Epithelial cell of prostate (primary cell): ENCODE measurements at regions not wholly inside any gene's neighbourhood (a gene's known extent, or its start where the extent isn't known, plus 50 kb on each side); places are given as distances from the start of the nearest gene placed in this dataset.
"Not testable (repeated sequence)": the region's sequence is repeated elsewhere in the genome, so short reads cannot be mapped to it uniquely, and the experiment has no call there.

Experiments
- DNase-seq: peaks from one replicate; pipeline ENCODE4 v3.0.0-alpha.2; 2011; ENCODE audit warnings: low read depth, low spot score
- H3K27ac ChIP-seq: fragments of 450-650 bp; 2 replicates; pipeline ENCODE4 v1.5.1; 2017; ENCODE audit warnings: mild to moderate bottlenecking

GRCh38 chr6:140193269-140193668 lies 818.8 kb upstream of the CITED2 start:
- H3K27ac ChIP-seq = no peak overlapping the region
- no peak for DNase-seq

- no peak for DNase-seq
- H3K27ac ChIP-seq = no peak overlapping the region
These were observed 817.6 kb upstream of the CITED2 start for GRCh38 chr6:140192018-140192417.

GRCh38 chr6:140189263-140189662 lies 814.8 kb upstream of the CITED2 start:
- H3K27ac ChIP-seq, DNase-seq: not testable (repeated sequence)

GRCh38 chr6:140185991-140186390 lies 811.5 kb upstream of the CITED2 start:
- no peak overlapping the region for H3K27ac ChIP-seq
- no peak for DNase-seq

GRCh38 chr6:140183881-140184280 lies 809.4 kb upstream of the CITED2 start:
- DNase-seq = no peak
- H3K27ac ChIP-seq = no peak overlapping the region

GRCh38 chr6:140182821-140183220 lies 808.4 kb upstream of the CITED2 start:
- no peak for DNase-seq
- no peak overlapping the region for H3K27ac ChIP-seq

- DNase-seq = no peak
- H3K27ac ChIP-seq = no peak overlapping the region
These were observed 807.4 kb upstream of the CITED2 start for GRCh38 chr6:140181876-140182275.

- no peak for DNase-seq
These were observed 805.9 kb upstream of the CITED2 start for GRCh38 chr6:140180306-140180705.

GRCh38 chr6:140178935-140179334 lies 804.5 kb upstream of the CITED2 start:
- H3K27ac ChIP-seq = no peak overlapping the region
- DNase-seq = no peak

More at GRCh38 chr6:140180306-140180705, 805.9 kb upstream of the CITED2 start:
- no peak overlapping the region for H3K27ac ChIP-seq

- H3K27ac ChIP-seq = no peak overlapping the region
- no peak for DNase-seq
These were observed 804.1 kb upstream of the CITED2 start for GRCh38 chr6:140178520-140178919.

- H3K27ac ChIP-seq = no peak overlapping the region
- no peak for DNase-seq
These were observed 801.9 kb upstream of the CITED2 start for GRCh38 chr6:140176306-140176705.

GRCh38 chr6:140175486-140175885 lies 801.0 kb upstream of the CITED2 start:
- H3K27ac ChIP-seq = no peak overlapping the region

GRCh38 chr6:140174524-140174923 lies 800.1 kb upstream of the CITED2 start:
- DNase-seq = peak; percentile 96
- no peak overlapping the region for H3K27ac ChIP-seq

More at GRCh38 chr6:140175486-140175885, 801.0 kb upstream of the CITED2 start:
- DNase-seq = no peak

GRCh38 chr6:140168365-140168764 lies 793.9 kb upstream of the CITED2 start:
- no peak for DNase-seq
- H3K27ac ChIP-seq = no peak overlapping the region

- DNase-seq = no peak
- no peak overlapping the region for H3K27ac ChIP-seq
These were observed 786.5 kb upstream of the CITED2 start for GRCh38 chr6:140160909-140161308.

- H3K27ac ChIP-seq = no peak overlapping the region
- DNase-seq = no peak
These were observed 786.0 kb upstream of the CITED2 start for GRCh38 chr6:140160494-140160893.

GRCh38 chr6:140156131-140156530 lies 781.7 kb upstream of the CITED2 start:
- no peak for DNase-seq
- no peak overlapping the region for H3K27ac ChIP-seq

- H3K27ac ChIP-seq = no peak overlapping the region
These were observed 781.1 kb upstream of the CITED2 start for GRCh38 chr6:140155451-140156126.

GRCh38 chr6:140153703-140154102 lies 779.3 kb upstream of the CITED2 start:
- H3K27ac ChIP-seq = no peak overlapping the region
- DNase-seq = no peak

More at GRCh38 chr6:140155451-140156126, 781.1 kb upstream of the CITED2 start:
- DNase-seq = no peak

GRCh38 chr6:140147825-140148814 lies 773.7 kb upstream of the CITED2 start:
- H3K27ac ChIP-seq, DNase-seq: not testable (repeated sequence)

- no peak overlapping the region for H3K27ac ChIP-seq
- DNase-seq = no peak
These were observed 766.4 kb upstream of the CITED2 start for GRCh38 chr6:140140891-140141290.
